Osteoblast (primary cell): ENCODE measurements at regions not wholly inside any gene's neighbourhood (a gene's known extent, or its start where the extent isn't known, plus 50 kb on each side); places are given as distances from the start of the nearest gene placed in this dataset.

Experiments used
- DNase-seq: peaks from one replicate; pipeline ENCODE4 v3.0.0; 2011; ENCODE audit warnings: low spot score, mixed read lengths; ENCODE audit not compliant: insufficient read length; ENCODE audit errors: missing footprints
- H2AFZ ChIP-seq: 2 replicates; pipeline ENCODE4 v1.6.0; 2011; ENCODE audit warnings: mild to moderate bottlenecking, low read length
- H3K27ac ChIP-seq: 2 replicates; pipeline ENCODE4 v1.5.1; 2011; ENCODE audit warnings: mild to moderate bottlenecking, low read depth, low read length, moderate library complexity
- H3K27me3 ChIP-seq: 2 replicates; pipeline ENCODE4 v1.6.0; 2012; ENCODE audit warnings: mild to moderate bottlenecking, control low read depth, inconsistent platforms, low read length, moderate library complexity; ENCODE audit not compliant: insufficient read depth
- H3K36me3 ChIP-seq: 2 replicates; pipeline ENCODE4 v1.5.1; 2011; ENCODE audit warnings: mild to moderate bottlenecking, low read length, control low read depth, moderate library complexity; ENCODE audit not compliant: insufficient read depth
- H3K4me1 ChIP-seq: 2 replicates; pipeline ENCODE4 v1.5.1; 2011; ENCODE audit warnings: mild to moderate bottlenecking, low read length, control low read depth, moderate library complexity; ENCODE audit not compliant: insufficient read depth
- H3K4me2 ChIP-seq: 2 replicates; pipeline ENCODE4 v1.6.0; 2011; ENCODE audit warnings: mild to moderate bottlenecking, low read length; ENCODE audit not compliant: insufficient read depth
- H3K4me3 ChIP-seq: fragments of 200-600 bp; sonication (generic); 3 replicates; pipeline ENCODE4 v1.5.1; 2012; ENCODE audit warnings: mild to moderate bottlenecking, low read length, inconsistent platforms; ENCODE audit not compliant: insufficient read depth
- H3K79me2 ChIP-seq: 2 replicates; pipeline ENCODE4 v1.6.0; 2012; ENCODE audit warnings: mild to moderate bottlenecking, low read length, control low read depth, inconsistent platforms; ENCODE audit not compliant: insufficient read depth
- H3K9me3 ChIP-seq: 2 replicates; pipeline ENCODE4 v1.5.1; 2011; ENCODE audit warnings: low read depth, low read length, control low read depth
- H4K20me1 ChIP-seq: 2 replicates; pipeline ENCODE4 v1.6.0; 2012; ENCODE audit warnings: mild to moderate bottlenecking, low read length, control low read depth; ENCODE audit not compliant: insufficient read depth
- CTCF ChIP-seq: IDR thresholded peaks from 2 replicates; pipeline ENCODE4 v1.5.1; 2011; ENCODE audit warnings: mild to moderate bottlenecking, low read depth, low read length, moderate library complexity; ENCODE audit errors: extremely low read depth

- H3K79me2 ChIP-seq = no peaks in the 10 kb centered on the region
- no peak for DNase-seq
- no peaks in the 10 kb centered on the region for H3K27me3 ChIP-seq
- no peak overlapping the region for H3K4me2 ChIP-seq
- no peak overlapping the region for H3K27ac ChIP-seq
- H2AFZ ChIP-seq = no peak overlapping the region
- H3K9me3 ChIP-seq = no peaks in the 10 kb centered on the region
- no peaks in the 10 kb centered on the region for H3K4me1 ChIP-seq
- H3K4me3 ChIP-seq = no peak overlapping the region
- TF ChIP-seq CTCF = no peak
- no peaks in the 10 kb centered on the region for H4K20me1 ChIP-seq
- H3K36me3 ChIP-seq = no peaks in the 10 kb centered on the region
Observed at GRCh38 chr18:41613003-41613609, 341.9 kb upstream of the PIK3C3 start.

DNA sequence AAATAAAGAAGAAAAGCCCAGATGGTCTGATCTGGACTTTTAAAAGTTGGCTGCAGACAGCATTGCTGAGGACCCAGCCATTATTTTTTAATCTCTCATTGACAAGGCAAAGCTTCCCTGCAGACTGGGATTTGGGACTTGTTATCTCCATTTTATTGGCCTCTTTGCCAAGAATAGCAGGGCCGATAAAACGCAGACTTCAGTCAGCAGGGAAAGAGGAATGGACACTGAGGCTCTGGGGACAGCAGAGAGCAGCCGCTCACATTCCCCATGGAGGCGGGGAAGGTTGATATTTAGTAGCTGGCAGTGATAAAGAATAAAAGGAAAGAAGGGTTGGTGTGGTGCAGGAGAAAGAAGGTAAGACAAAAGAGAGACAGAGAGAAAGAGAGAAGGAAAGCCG is 350.1 kb upstream of the PIK3C3 start:
- Histone ChIP-seq H3K79me2 (no peaks in the 10 kb centered on the region), H3K4me1 (no peaks in the 10 kb centered on the region), H3K9me3 (peaks cover 3% of the 10 kb centered on the region), H3K27ac (no peak overlapping the region), H3K27me3 (no peaks in the 10 kb centered on the region), H3K4me2 (no peak overlapping the region), H3K36me3 (no peaks in the 10 kb centered on the region), H3K4me3 (no peak overlapping the region), H2AFZ (no peak overlapping the region), H4K20me1 (no peaks in the 10 kb centered on the region)
- DNase-seq = no peak
- no peak for TF ChIP-seq CTCF

GRCh38 chr18:41602034-41602433 is 353.0 kb upstream of the PIK3C3 start:
- H2AFZ ChIP-seq = no peak overlapping the region
- DNase-seq = no peak
- TF ChIP-seq CTCF = no peak

GRCh38 chr18:41600693-41601391 is 354.2 kb upstream of the PIK3C3 start:
- H3K27ac ChIP-seq = no peak overlapping the region
- no peaks in the 10 kb centered on the region for H3K4me1 ChIP-seq
- no peak overlapping the region for H3K4me3 ChIP-seq
- TF ChIP-seq CTCF = no peak
- peaks cover 3% of the 10 kb centered on the region for H3K9me3 ChIP-seq
- H3K36me3 ChIP-seq = no peaks in the 10 kb centered on the region
- H3K27me3 ChIP-seq = no peaks in the 10 kb centered on the region
- no peak overlapping the region for H3K4me2 ChIP-seq
- H4K20me1 ChIP-seq = no peaks in the 10 kb centered on the region
- no peak for DNase-seq
- no peaks in the 10 kb centered on the region for H3K79me2 ChIP-seq
- no peak overlapping the region for H2AFZ ChIP-seq

More at GRCh38 chr18:41602034-41602433, 353.0 kb upstream of the PIK3C3 start:
- Histone ChIP-seq H3K4me2 (no peak overlapping the region), H3K4me3 (no peak overlapping the region), H3K27me3 (no peaks in the 10 kb centered on the region), H3K36me3 (no peaks in the 10 kb centered on the region), H3K79me2 (no peaks in the 10 kb centered on the region), H3K27ac (no peak overlapping the region), H3K4me1 (no peaks in the 10 kb centered on the region), H4K20me1 (no peaks in the 10 kb centered on the region), H3K9me3 (peaks cover 3% of the 10 kb centered on the region)
